Upper lobe of right lung (tissue), 1 donor: ENCODE measurements at regions not wholly inside any gene's neighbourhood (a gene's known extent, or its start where the extent isn't known, plus 50 kb on each side); places are given as distances from the start of the nearest gene placed in this dataset.

Experiments used
- ATAC-seq: fragments of 200-7000 bp; cut with Tn5 transposase; one replicate; pipeline ENCODE4 v1.9.1; 2020; ENCODE audit warnings: mild to moderate bottlenecking, moderate library complexity
- DNase-seq: peaks from one replicate; pipeline ENCODE4 v3.0.0-alpha.2; 2020
- H3K27ac ChIP-seq: fragments of 200-600 bp; one replicate; pipeline ENCODE4 v1.8.0; 2022
- H3K27me3 ChIP-seq: fragments of 200-600 bp; one replicate; pipeline ENCODE4 v1.8.0; 2022; ENCODE audit warnings: mild to moderate bottlenecking
- H3K36me3 ChIP-seq: fragments of 200-600 bp; one replicate; pipeline ENCODE4 v1.8.0; 2022
- H3K4me1 ChIP-seq: fragments of 200-600 bp; one replicate; pipeline ENCODE4 v1.8.0; 2022
- H3K4me3 ChIP-seq: fragments of 200-600 bp; one replicate; pipeline ENCODE4 v1.8.0; 2022; ENCODE audit warnings: mild to moderate bottlenecking
- H3K9me3 ChIP-seq: fragments of 200-600 bp; one replicate; pipeline ENCODE4 v1.8.0; 2022
- CTCF ChIP-seq: fragments of 200-600 bp; IDR thresholded peaks from one replicate; pipeline ENCODE4 v1.8.0; 2022; ENCODE audit warnings: antibody characterized with exemption
- intact Hi-C: fragments of 100-400 bp; cut with DNase I; formaldehyde crosslinking; loops from one replicate; pipeline ENCODE4 v1.11.0; 2022
- donor health status: DM: no; HTN: yes; CAD: no; lungs with severe emphysema.

- intact Hi-C loops, result no loop called here
- Histone ChIP-seq H3K27me3 (no peaks in the 10 kb centered on the region), H3K36me3 (no peaks in the 10 kb centered on the region), H3K27ac (no peak overlapping the region), H3K9me3 (no peaks in the 10 kb centered on the region), H3K4me3 (no peak overlapping the region), H3K4me1 (no peaks in the 10 kb centered on the region)
- DNase-seq (no peak), ATAC-seq (peak; percentile 57)
- no peak for TF ChIP-seq CTCF
These were observed 57.8 kb upstream of the TRPM3 start for GRCh38 chr9:71179183-71179582.

GRCh38 chr9:71177901-71178300 is 56.5 kb upstream of the TRPM3 start:
- intact Hi-C loops, result no loop called here
- Histone ChIP-seq H3K4me3 (no peak overlapping the region), H3K27ac (no peak overlapping the region), H3K36me3 (no peaks in the 10 kb centered on the region), H3K27me3 (no peaks in the 10 kb centered on the region), H3K9me3 (no peaks in the 10 kb centered on the region), H3K4me1 (no peaks in the 10 kb centered on the region)
- ATAC-seq (no peak), DNase-seq (no peak)
- TF ChIP-seq CTCF, result no peak

- ATAC-seq (no peak), DNase-seq (no peak)
- intact Hi-C loops, result no loop called here
These were observed 50.1 kb upstream of the TRPM3 start for GRCh38 chr9:71171517-71171916.

More at GRCh38 chr9:71171517-71171916, 50.1 kb upstream of the TRPM3 start:
- Histone ChIP-seq H3K4me1 (no peaks in the 10 kb centered on the region), H3K9me3 (no peaks in the 10 kb centered on the region), H3K27me3 (no peaks in the 10 kb centered on the region), H3K4me3 (no peak overlapping the region), H3K36me3 (no peaks in the 10 kb centered on the region), H3K27ac (no peak overlapping the region)
- no peak for TF ChIP-seq CTCF
